Epithelial cell of esophagus (primary cell): ENCODE measurements at regions not wholly inside any gene's neighbourhood (a gene's known extent, or its start where the extent isn't known, plus 50 kb on each side); places are given as distances from the start of the nearest gene placed in this dataset.
A peak's percentile ranks its signal among the peaks of the same experiment; 100 is the strongest.

Source experiments
- DNase-seq: peaks from one replicate; pipeline ENCODE4 v3.0.0; 2010; ENCODE audit warnings: low read depth
- H3K4me3 ChIP-seq: 2 replicates; pipeline ENCODE4 v1.5.1; 2011; ENCODE audit warnings: mild to moderate bottlenecking, low read length, control low read depth
- CTCF ChIP-seq: IDR thresholded peaks from 2 replicates; pipeline ENCODE4 v1.5.1; 2011; ENCODE audit warnings: low read depth, mild to moderate bottlenecking, low read length, control low read depth, inconsistent platforms; ENCODE audit not compliant: insufficient read depth; ENCODE audit errors: missing control alignments

DNA sequence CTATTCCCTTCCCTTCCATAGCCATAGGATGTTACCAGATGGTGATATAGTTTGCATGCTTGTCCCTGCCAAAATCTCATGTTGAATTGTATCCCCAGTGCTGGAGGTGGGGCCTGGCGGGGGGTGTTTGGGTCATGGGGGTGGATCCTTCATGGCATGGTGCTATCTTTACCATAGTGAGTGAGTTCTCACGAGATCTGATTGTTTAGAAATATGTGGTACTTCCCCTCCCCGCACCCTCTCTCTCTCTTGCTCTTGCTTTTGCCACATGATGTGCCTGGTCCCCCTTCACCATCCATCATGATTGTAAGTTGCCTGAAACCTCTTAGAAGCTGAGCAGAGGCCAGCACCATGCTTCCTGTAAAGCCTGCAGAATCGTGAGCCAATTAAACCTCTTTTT lies 181.3 kb downstream of the CAND1 start:
- H3K4me3 ChIP-seq: no peak overlapping the region
- no peak for TF ChIP-seq CTCF
- no peak for DNase-seq

- no peak overlapping the region for H3K4me3 ChIP-seq
- DNase-seq: no peak
- TF ChIP-seq CTCF: no peak
These were observed 182.0 kb downstream of the CAND1 start for GRCh38 chr12:67451206-67451605.

- DNase-seq: no peak
- no peak overlapping the region for H3K4me3 ChIP-seq
- no peak for TF ChIP-seq CTCF
These were observed 183.1 kb downstream of the CAND1 start for GRCh38 chr12:67452119-67452805.

GRCh38 chr12:67453191-67453590 lies 184.0 kb downstream of the CAND1 start:
- no peak overlapping the region for H3K4me3 ChIP-seq
- DNase-seq: no peak
- TF ChIP-seq CTCF: no peak

DNA sequence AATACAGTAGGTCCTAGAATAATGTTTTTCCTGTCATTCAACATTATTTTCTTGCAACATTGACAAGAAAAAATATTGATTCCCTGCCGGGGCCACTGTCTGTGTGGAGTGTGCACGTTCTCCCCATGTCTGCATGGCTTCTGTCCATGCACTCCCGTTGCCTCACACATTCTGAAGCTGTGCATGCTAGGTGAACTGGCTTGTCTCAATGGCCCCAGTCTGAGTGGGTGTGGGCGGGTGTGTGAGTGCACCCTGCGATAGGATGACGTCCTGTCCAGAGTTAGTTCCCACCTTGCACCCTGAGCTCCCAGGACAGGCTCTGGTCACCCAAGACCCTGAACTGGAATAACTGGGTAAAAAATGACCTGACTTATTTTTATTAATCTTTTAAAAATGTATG lies 186.1 kb downstream of the CAND1 start:
- no peak for TF ChIP-seq CTCF
- DNase-seq: no peak
- H3K4me3 ChIP-seq: no peak overlapping the region

DNA sequence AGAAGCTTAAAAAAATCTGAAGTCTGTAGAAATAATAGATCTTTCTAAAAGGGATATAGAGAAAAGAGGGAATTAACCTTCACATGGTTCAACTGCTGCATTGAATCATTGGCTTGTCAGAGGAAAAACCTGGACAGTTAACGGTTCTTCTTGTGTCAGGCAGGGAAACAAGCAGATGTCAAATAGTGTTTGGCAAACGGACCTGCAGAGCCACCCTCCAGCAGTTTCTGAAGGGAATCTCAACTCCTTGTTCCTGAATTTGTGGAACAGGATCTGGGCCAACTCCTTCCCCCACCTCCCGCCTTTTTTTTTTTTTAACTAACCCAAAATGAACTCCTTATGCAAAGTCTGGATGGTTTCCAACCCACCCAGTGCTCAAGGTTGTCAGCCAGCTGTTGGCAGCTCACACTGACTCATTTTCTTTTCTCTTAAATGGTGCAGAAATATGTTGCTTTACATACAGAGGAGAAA lies 187.3 kb downstream of the CAND1 start:
- H3K4me3 ChIP-seq: no peak overlapping the region

More for the DNA sequence above, 187.3 kb downstream of the CAND1 start:
- DNase-seq: peak; percentile 56
- TF ChIP-seq CTCF: no peak
